ENCODE measurements at regions not wholly inside any gene's neighbourhood (a gene's known extent, or its start where the extent isn't known, plus 50 kb on each side); places are given as distances from the start of the nearest gene placed in this dataset.

- TF ChIP-seq, protein P1, sequence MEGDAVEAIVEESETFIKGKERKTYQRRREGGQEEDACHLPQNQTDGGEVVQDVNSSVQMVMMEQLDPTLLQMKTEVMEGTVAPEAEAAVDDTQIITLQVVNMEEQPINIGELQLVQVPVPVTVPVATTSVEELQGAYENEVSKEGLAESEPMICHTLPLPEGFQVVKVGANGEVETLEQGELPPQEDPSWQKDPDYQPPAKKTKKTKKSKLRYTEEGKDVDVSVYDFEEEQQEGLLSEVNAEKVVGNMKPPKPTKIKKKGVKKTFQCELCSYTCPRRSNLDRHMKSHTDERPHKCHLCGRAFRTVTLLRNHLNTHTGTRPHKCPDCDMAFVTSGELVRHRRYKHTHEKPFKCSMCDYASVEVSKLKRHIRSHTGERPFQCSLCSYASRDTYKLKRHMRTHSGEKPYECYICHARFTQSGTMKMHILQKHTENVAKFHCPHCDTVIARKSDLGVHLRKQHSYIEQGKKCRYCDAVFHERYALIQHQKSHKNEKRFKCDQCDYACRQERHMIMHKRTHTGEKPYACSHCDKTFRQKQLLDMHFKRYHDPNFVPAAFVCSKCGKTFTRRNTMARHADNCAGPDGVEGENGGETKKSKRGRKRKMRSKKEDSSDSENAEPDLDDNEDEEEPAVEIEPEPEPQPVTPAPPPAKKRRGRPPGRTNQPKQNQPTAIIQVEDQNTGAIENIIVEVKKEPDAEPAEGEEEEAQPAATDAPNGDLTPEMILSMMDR (conservative IDR thresholded peaks at IDR 0.05; ENCODE audit: low read depth, low read length) = no peak
- TF ChIP-seq EZH2 (IDR thresholded peaks at IDR 0.05; ENCODE audit: low read length, unreplicated experiment) (no peak), EZH2phosphoT487 (IDR thresholded peaks at IDR 0.05; ENCODE audit: borderline replicate concordance, low read length) (no peak)
These were observed 286.7 kb upstream of the SOX2 start for GRCh38 chr3:181425074-181425473.
